ENCODE measurements at regions not wholly inside any gene's neighbourhood (a gene's known extent, or its start where the extent isn't known, plus 50 kb on each side); places are given as distances from the start of the nearest gene placed in this dataset.

- DNase-seq (ENCODE audit: low read depth, low spot score) = no peak
Observed at GRCh38 chr2:143960177-143960576, 559.7 kb downstream of the ZEB2 start.

GRCh38 chr2:143957321-143957720 lies 562.6 kb downstream of the ZEB2 start:
- no peak for DNase-seq (ENCODE audit: low read depth, low spot score)

GRCh38 chr2:143955401-143956065 lies 564.4 kb downstream of the ZEB2 start:
- no peak for DNase-seq (ENCODE audit: low read depth, low spot score)

GRCh38 chr2:143954844-143955243 lies 565.1 kb downstream of the ZEB2 start:
- no peak for DNase-seq (ENCODE audit: low read depth, low spot score)

- DNase-seq (ENCODE audit: low read depth, low spot score) = no peak
Observed at GRCh38 chr2:143954186-143954585, 565.7 kb downstream of the ZEB2 start.

- DNase-seq (ENCODE audit: low read depth, low spot score) = no peak
Observed at GRCh38 chr2:143953451-143954030, 566.4 kb downstream of the ZEB2 start.

GRCh38 chr2:143952536-143952935 lies 567.4 kb downstream of the ZEB2 start:
- DNase-seq (ENCODE audit: low read depth, low spot score) = no peak

GRCh38 chr2:143950704-143951103 lies 569.2 kb downstream of the ZEB2 start:
- DNase-seq (ENCODE audit: low read depth, low spot score) = no peak

GRCh38 chr2:143949121-143949848 lies 570.6 kb downstream of the ZEB2 start:
- DNase-seq (ENCODE audit: low read depth, low spot score) = no peak

GRCh38 chr2:143948710-143949109 lies 571.2 kb downstream of the ZEB2 start:
- DNase-seq (ENCODE audit: low read depth, low spot score) = no peak

- DNase-seq (ENCODE audit: low read depth, low spot score) = no peak
Observed at GRCh38 chr2:143946436-143947391, 573.2 kb downstream of the ZEB2 start.

- DNase-seq (ENCODE audit: low read depth, low spot score) = no peak
Observed at GRCh38 chr2:143942486-143942885, 577.4 kb downstream of the ZEB2 start.

- no peak for DNase-seq (ENCODE audit: low read depth, low spot score)
Observed at GRCh38 chr2:143940720-143941119, 579.2 kb downstream of the ZEB2 start.

GRCh38 chr2:143939626-143940330 lies 580.1 kb downstream of the ZEB2 start:
- no peak for DNase-seq (ENCODE audit: low read depth, low spot score)

- no peak for DNase-seq (ENCODE audit: low read depth, low spot score)
Observed at GRCh38 chr2:143937723-143938350, 582.1 kb downstream of the ZEB2 start.

- DNase-seq (ENCODE audit: low read depth, low spot score) = no peak
Observed at GRCh38 chr2:143936848-143937722, 582.8 kb downstream of the ZEB2 start.

GRCh38 chr2:143936538-143936847 lies 583.4 kb downstream of the ZEB2 start:
- DNase-seq (ENCODE audit: low read depth, low spot score) = no peak

GRCh38 chr2:143935482-143935752 lies 584.5 kb downstream of the ZEB2 start:
- no peak for DNase-seq (ENCODE audit: low read depth, low spot score)

GRCh38 chr2:143934626-143935481 lies 585.1 kb downstream of the ZEB2 start:
- DNase-seq (ENCODE audit: low read depth, low spot score) = no peak

All from pulmonary artery endothelial cell (primary cell).